AG08395 (cell line): ENCODE measurements at regions not wholly inside any gene's neighbourhood (a gene's known extent, or its start where the extent isn't known, plus 50 kb on each side); places are given as distances from the start of the nearest gene placed in this dataset.
A peak's percentile ranks its signal among the peaks of the same experiment; 100 is the strongest.
"Not testable (repeated sequence)": the region's sequence is repeated elsewhere in the genome, so short reads cannot be mapped to it uniquely, and the experiment has no call there.

Experiments used
- DNase-seq: peaks from one replicate; pipeline ENCODE4 v3.0.0; 2012; ENCODE audit warnings: mixed read lengths, low spot score

- no peak for DNase-seq
Measured at GRCh38 chr6:119728220-119728750, 378.7 kb upstream of the MAN1A1 start.

DNA sequence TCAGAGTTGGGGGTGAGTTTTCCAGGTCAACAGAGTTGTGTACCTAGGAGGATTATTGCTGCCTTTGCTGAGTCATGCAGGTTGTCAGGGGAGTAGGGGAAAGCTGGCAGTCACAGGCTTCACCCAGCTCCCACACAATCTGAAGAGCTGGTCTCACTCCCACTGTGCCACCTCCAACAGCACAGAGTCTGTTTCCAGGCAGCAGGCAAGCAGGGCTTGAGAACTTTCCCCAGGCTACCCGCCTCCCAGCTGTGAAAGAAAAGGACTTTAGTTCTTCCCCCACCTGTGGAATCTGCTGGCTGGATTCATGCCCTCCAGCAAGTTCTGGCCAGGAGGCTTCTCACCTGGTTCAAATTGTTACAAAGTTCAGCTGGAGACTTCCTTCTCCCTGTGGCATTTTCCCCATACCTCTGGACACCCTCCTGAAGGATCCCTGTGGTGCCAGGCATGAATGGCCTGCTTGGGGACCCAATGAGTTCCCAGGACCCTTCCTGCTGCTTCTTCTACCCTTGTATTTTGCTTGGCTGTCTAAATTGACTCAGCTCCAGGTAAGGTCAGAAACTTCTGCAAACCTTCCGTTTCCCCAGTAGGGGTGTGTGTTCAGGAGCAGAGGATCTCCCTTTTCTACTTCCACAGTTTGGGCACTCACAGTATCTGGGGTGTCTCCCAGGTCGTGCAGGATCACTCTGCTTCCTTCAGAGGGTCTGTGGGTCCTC is 378.1 kb upstream of the MAN1A1 start:
- DNase-seq, result no peak

- not testable (repeated sequence) for DNase-seq
Measured at GRCh38 chr6:119726912-119727311, 377.4 kb upstream of the MAN1A1 start.

GRCh38 chr6:119726086-119726485 is 376.5 kb upstream of the MAN1A1 start:
- no peak for DNase-seq

DNA sequence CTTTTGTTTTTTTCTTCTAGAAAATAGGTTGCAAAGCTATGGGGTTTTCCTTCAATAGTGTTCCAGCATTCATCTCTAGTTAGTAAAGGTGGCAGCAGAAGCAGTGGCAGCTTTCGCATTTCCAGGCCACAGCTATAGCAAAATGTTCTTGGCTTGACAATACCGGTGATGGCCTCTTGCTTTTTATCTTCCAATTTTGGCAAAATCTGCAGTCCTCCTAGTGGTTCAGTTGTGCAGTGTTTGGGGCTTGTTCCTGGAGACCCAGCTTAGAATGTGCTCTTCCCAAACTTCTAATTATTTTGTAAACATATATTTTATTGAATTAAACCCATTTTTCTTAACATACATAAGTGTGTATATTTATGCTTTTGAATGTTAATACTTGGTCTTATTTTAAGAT is 370.6 kb upstream of the MAN1A1 start:
- no peak for DNase-seq

DNA sequence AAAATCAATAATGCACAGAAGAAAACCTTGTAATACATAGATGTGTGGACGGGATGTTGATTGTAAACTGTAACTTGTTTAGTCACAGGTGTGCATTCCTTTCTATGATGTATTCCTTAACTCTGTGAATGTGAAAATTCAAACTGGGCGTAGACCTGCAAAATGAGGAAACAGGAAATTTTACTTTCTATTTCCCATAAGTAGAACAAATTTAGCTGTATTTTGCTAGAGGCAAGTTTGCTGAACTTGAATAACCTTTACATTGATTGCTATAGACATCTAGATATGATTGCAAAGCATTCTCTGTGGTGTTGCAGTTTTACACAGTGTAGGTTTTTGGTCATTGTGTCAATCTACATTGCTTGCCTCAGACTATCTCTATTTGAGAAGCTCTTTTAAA is 368.4 kb upstream of the MAN1A1 start:
- DNase-seq, result no peak

GRCh38 chr6:119716668-119717270 is 367.2 kb upstream of the MAN1A1 start:
- DNase-seq, result no peak

DNA sequence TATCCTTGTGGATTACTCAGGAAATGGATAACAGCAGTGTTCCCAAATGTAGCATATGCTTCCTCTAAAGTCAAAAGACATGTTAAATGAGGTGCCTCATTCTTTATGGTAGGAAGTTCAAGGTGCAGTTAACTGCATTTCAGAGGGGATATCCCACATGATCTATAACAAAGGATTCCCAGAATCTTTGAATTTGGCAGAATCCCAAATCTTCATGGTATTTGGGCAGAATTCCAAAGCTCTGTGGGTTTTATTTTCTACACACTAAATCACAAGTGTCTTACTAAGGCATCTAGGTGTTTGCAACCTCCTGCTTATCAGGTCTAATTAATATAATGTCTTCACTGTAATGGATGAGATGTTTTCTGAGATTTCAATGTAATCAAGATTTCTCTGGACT is 364.3 kb upstream of the MAN1A1 start:
- no peak for DNase-seq

DNA sequence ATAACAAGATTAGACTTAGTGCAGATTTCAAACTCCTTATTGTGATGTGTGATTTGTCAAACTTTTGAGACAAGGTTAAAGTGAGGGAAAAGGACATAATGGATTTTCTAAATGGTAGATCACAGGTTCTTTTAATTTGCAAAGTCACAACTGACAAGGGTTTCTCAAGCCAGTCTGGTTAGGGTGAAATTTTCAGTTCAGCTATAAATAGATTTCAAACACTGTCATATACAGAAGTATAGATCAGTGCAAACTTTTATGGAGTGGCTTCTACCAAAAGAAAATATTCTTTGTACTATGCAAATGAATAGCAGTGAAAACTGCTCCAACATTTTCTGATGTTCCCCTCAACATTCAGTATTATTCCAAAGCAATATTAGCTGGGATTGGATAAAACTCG is 337.1 kb upstream of the MAN1A1 start:
- DNase-seq, result no peak

- no peak for DNase-seq
Measured at GRCh38 chr6:119686240-119686639, 336.7 kb upstream of the MAN1A1 start.

DNA sequence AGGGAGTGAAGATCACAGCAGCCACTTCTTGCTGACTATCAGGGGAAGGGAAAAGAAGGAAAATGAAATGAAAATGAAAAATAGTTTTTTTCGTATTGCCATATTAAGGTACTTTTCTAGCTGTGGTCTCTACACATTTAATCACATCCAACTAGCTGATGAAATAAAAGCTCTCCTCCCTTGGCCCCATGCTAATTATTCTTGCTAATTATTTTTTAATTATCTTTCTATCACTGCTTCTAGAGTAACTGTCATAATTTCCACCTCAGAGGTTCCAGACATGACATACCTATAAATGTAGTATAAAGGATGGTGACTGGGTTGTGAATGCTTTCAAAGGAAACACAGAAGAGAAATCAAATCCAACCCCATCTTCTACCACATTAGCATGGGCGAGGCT is 334.1 kb upstream of the MAN1A1 start:
- DNase-seq, result no peak

DNA sequence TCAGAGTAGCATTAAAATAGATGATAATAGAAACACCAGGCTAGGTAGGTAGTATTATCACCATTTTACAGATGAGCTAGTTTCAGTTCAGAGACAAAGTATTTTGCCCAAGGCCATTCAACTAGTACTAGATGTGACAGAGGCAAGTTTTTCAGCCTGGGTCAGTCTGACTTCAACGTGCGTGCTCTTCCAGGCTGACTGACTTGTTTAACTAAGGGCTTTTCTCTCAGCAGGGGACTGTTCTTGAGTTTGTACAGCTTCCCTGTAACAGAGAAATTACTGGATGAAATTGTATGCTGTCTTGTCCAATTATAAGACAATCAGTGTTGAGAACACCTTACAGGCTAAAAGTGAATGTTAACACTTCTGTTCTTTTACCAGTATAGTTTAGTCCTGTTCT is 333.5 kb upstream of the MAN1A1 start:
- no peak for DNase-seq

GRCh38 chr6:119678961-119679360 is 329.4 kb upstream of the MAN1A1 start:
- DNase-seq, result no peak

GRCh38 chr6:119677384-119677783 is 327.8 kb upstream of the MAN1A1 start:
- DNase-seq, result no peak

GRCh38 chr6:119676961-119677360 is 327.4 kb upstream of the MAN1A1 start:
- peak; percentile 11 for DNase-seq

DNA sequence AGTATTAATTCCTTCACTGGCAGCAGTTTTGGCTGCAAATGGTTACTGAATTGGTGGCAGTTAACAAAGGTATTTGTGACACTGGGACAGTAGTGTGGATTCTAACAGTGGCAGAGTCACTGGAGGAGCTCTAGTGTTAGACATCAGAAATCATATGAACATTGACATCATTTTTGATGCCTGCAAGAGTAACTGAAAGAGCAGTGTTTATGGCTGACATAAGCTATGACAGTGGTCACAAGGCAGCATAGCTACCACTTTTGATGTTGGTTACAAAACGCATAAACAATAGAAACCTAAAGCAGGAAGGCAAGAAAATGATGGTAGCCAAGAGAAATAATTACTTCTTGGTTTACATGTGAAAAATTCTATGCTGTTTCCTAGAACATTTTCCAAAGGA is 326.7 kb upstream of the MAN1A1 start:
- DNase-seq, result no peak

DNA sequence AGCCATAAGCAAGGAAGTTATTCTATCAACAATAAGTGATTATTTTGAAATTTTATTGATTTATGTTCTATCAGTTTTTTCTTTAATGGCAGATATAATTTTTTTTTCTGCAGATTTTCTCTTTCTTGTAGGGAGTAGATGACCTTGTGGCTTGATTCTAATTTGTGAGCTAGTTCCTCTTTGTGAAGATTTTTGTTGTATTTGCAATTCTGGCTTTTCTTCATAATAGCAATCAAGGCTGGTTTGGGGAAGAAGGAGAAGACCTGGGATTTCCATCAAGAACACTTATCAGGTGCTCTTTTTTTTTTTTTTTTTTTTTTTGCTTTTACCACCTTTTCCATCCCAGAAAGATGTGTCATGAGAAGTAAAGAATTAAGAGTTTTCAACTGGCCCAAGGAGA is 324.2 kb upstream of the MAN1A1 start:
- DNase-seq, result no peak

GRCh38 chr6:119672725-119673124 is 323.2 kb upstream of the MAN1A1 start:
- DNase-seq, result no peak

GRCh38 chr6:119671105-119671504 is 321.5 kb upstream of the MAN1A1 start:
- DNase-seq, result no peak

GRCh38 chr6:119669221-119669620 is 319.7 kb upstream of the MAN1A1 start:
- no peak for DNase-seq

DNA sequence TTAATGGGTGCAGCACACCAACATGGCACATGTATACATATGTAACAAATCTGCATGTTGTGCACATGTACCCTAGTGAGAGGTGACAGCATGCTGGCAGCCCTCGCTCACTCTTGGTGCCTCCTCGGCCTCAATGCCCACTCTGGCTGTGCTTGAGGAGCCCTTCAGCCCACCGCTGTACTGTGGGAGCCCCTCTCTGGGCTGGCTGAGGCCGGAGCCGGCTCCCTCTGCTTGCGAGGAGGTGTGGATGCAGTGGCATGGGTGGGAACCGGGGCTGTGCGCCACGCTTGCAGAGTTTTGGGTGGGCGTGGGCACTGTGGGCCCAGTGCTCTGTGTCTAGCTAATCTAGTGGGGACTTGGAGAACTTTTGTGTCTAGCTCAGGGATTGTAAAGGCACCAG is 315.9 kb upstream of the MAN1A1 start:
- not testable (repeated sequence) for DNase-seq

GRCh38 chr6:119661628-119662027 is 312.1 kb upstream of the MAN1A1 start:
- no peak for DNase-seq

- DNase-seq, result no peak
Measured at GRCh38 chr6:119661078-119661477, 311.5 kb upstream of the MAN1A1 start.

DNA sequence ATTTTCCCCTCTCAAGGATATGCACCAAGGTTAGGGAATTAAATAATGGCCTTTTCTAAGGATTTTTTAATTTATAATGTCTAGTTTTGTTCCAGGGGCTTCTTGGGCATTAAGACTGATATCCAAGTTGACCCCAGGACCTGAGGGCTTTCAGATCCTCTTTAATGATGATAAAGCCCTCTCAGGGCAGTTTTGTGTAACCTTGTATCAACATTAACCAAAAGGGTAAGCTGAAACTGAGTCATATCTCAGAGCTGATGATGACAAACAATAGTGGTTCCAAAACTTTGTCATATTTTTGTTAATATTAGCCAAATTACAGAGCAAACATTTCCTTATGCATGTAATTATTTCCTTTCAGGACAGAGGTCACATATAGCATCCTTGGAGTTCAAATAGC is 309.4 kb upstream of the MAN1A1 start:
- DNase-seq, result no peak
